Adrenal gland (tissue), 9 donors: ENCODE measurements at regions not wholly inside any gene's neighbourhood (a gene's known extent, or its start where the extent isn't known, plus 50 kb on each side); places are given as distances from the start of the nearest gene placed in this dataset.
A peak's percentile ranks its signal among the peaks of the same experiment; 100 is the strongest.

Experiments
- DNase-seq, 7 donors: peaks; one replicate each; pipeline ENCODE4 v3.0.0-alpha.2; 2019 to 2020
- H3K27ac ChIP-seq, 5 donors: fragments of 200-600 bp; sonication (generic) in 4 of 5; 1 replicate in 3 of 5; 2 replicates in 2 of 5; pipeline versions ENCODE4 v1.5.1 to v1.8.0; 2016 to 2020; ENCODE audit warnings: mild to moderate bottlenecking in 1 of 5
- H3K27me3 ChIP-seq: fragments of 200-600 bp; 2 replicates; pipeline ENCODE4 v1.8.0; 2021
- H3K36me3 ChIP-seq, 2 donors: fragments of 200-600 bp; replicated peaks in 1 of 2; 1 replicate in 1 of 2; 2 replicates in 1 of 2; pipeline versions ENCODE4 v1.5.1 to v1.8.0; 2018 to 2022
- H3K4me1 ChIP-seq, 2 donors: fragments of 200-600 bp; replicated peaks in 1 of 2; 1 replicate in 1 of 2; 2 replicates in 1 of 2; pipeline versions ENCODE4 v1.5.1 to v1.8.0; 2018 to 2021
- H3K4me3 ChIP-seq, 4 donors: fragments of 200-600 bp; sonication (generic) in 3 of 4; one replicate each; pipeline ENCODE4 v1.5.1; 2016 to 2018
- H3K9me3 ChIP-seq, 3 donors: fragments of 200-600 bp; sonication (generic) in 1 of 3; replicated peaks in 1 of 3; 1 replicate in 2 of 3; 2 replicates in 1 of 3; pipeline versions ENCODE4 v1.5.1 to v1.8.0; 2016 to 2021
- CTCF ChIP-seq, 6 experiments: fragments of 450-650 bp in 4 of 6; fragments of 200-600 bp in 2 of 6; sonication (generic) in 1 of 6; IDR thresholded peaks; 1 replicate in 5 of 6; 2 replicates in 1 of 6; pipeline versions ENCODE4 v1.5.1 to v1.8.0; 2016 to 2021; ENCODE audit warnings: antibody characterized with exemption in 6 of 6, mild to moderate bottlenecking in 2 of 6, moderate library complexity in 1 of 6
- POLR2A ChIP-seq, 2 donors: fragments of 450-650 bp; IDR thresholded peaks; one replicate each; pipeline ENCODE4 v1.6.1; 2017; ENCODE audit warnings: antibody characterized with exemption in 2 of 2, mild to moderate bottlenecking in 2 of 2, moderate library complexity in 1 of 2
- WGBS, 4 donors: extraction: QIAGEN DNeasy Blood & Tissue Kit in 2 of 4; methylation state at CpG; one replicate each; pipeline versions ENCODE4 v1.1.5 to v1.1.7; 2013 to 2017; 5-methylcytosine and 5-hydroxymethylcytosine counted together
- intact Hi-C, 2 donors: fragments of 100-400 bp; cut with DNase I; formaldehyde crosslinking; loops; one replicate each; pipeline versions ENCODE4 v1.14.1 to v1.15.0; 2022 to 2023
- donor health status: healthy with polysubstance abuse.
- donor health status: Bipolar disorder and iron deficiency.
- donor health status: DM: yes; HTN: yes; CAD: no.
- donor health status: DM: no; HTN: no; CAD: no.
- donor health status: DM: no; HTN: no; CAD: no.

GRCh38 chr1:55670331-55671082 is 455.3 kb upstream of the USP24 start:
- TF ChIP-seq POLR2A (IDR thresholded peaks at IDR 0.05) (no peak), CTCF (IDR thresholded peaks at IDR 0.05) (no peak)
- Histone ChIP-seq H3K36me3 (no peaks in the 10 kb centered on the region), H3K27me3 (no peaks in the 10 kb centered on the region), H3K4me1 (no peaks in the 10 kb centered on the region), H3K4me3 (no peak overlapping the region), H3K27ac (peak overlapping the region in 1 of 5 donors; percentile 29), H3K9me3 (no peaks in the 10 kb centered on the region)
- intact Hi-C loops: no loop called here
- 49 to 58% (median 56%) methylated on average over 5 of the region's 5 CpGs for WGBS, 4 donors
- DNase-seq: no peak

- no peaks in the 10 kb centered on the region for H3K4me1 ChIP-seq
- no peaks in the 10 kb centered on the region for H3K9me3 ChIP-seq
- no peak overlapping the region for H3K4me3 ChIP-seq
- no peak for DNase-seq
- H3K27ac ChIP-seq: peak overlapping the region in 2 of 5 donors; percentile 11 to 22
- no peaks in the 10 kb centered on the region for H3K27me3 ChIP-seq
- TF ChIP-seq CTCF (IDR thresholded peaks at IDR 0.05) (no peak), POLR2A (IDR thresholded peaks at IDR 0.05) (no peak)
- no peaks in the 10 kb centered on the region for H3K36me3 ChIP-seq
- intact Hi-C loops: no loop called here
- WGBS, 4 donors: 47 to 65% (median 59%) methylated on average over 3 of the region's 3 CpGs
Measured at GRCh38 chr1:55669293-55669692, 454.1 kb upstream of the USP24 start.

- H3K27ac ChIP-seq: no peak overlapping the region
- WGBS, 4 donors: 81 to 93% (median 89%) methylated on average over 3 of the region's 3 CpGs
- DNase-seq: no peak
- intact Hi-C loops: no loop called here
- H3K9me3 ChIP-seq: no peaks in the 10 kb centered on the region
- H3K36me3 ChIP-seq: no peaks in the 10 kb centered on the region
- no peaks in the 10 kb centered on the region for H3K27me3 ChIP-seq
- H3K4me1 ChIP-seq: no peaks in the 10 kb centered on the region
- TF ChIP-seq POLR2A (IDR thresholded peaks at IDR 0.05) (no peak), CTCF (IDR thresholded peaks at IDR 0.05) (no peak)
- H3K4me3 ChIP-seq: no peak overlapping the region
Measured at GRCh38 chr1:55662875-55663274, 447.7 kb upstream of the USP24 start.

DNA sequence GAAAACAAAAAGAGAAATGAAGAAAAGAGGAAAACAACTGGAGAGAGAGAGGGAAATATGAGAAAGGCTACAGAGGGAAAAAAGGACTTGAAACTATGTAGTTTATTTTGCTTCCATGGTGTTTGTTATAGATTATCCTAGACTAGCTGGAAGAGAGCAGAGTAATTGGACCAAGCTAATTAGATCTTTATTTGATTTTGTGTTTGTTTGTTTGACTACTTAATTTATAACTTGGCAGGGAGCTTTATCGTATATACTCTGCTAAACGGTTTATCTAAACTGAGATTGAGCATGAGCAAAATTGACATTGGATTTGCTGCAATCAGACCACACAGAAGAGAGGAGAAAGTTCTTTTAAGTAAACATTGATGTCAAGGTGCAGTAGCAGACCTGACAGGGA is 443.8 kb upstream of the USP24 start:
- TF ChIP-seq CTCF (IDR thresholded peaks at IDR 0.05) (no peak), POLR2A (IDR thresholded peaks at IDR 0.05) (no peak)
- Histone ChIP-seq H3K36me3 (no peaks in the 10 kb centered on the region), H3K4me3 (no peak overlapping the region), H3K27ac (no peak overlapping the region), H3K9me3 (no peaks in the 10 kb centered on the region), H3K27me3 (no peaks in the 10 kb centered on the region), H3K4me1 (no peaks in the 10 kb centered on the region)
- intact Hi-C loops: no loop called here
- no peak for DNase-seq
- WGBS, 4 donors: 76 to 91% (median 83%) methylated on average over 2 of the region's 2 CpGs
